ENCODE measurements at regions not wholly inside any gene's neighbourhood (a gene's known extent, or its start where the extent isn't known, plus 50 kb on each side); places are given as distances from the start of the nearest gene placed in this dataset.

GRCh38 chr3:110542552-110543150 lies 529.0 kb upstream of the NECTIN3 start:
- ATAC-seq (no peak), FAIRE-seq (no peak), DNase-seq (ENCODE audit: low read depth, low spot score) (no peak)
- ChIA-PET POLR2A (no interaction called here), CTCF (no interaction called here), RAD21 (ENCODE audit: unreplicated experiment) (no interaction called here), SMC1A (ENCODE audit: uncharacterized antibody, unreplicated experiment) (no interaction called here)
- Histone ChIP-seq H3K4me2 (ENCODE audit: control insufficient read depth, insufficient read depth) (no peak overlapping the region), H2AFZ (ENCODE audit: control insufficient read depth, low read depth, low read length) (no peak overlapping the region), H3K4me3 (no peak overlapping the region), H3K36me3 (ENCODE audit: control insufficient read depth in 2 of 2, insufficient read depth in 2 of 2, low read length in 1 of 2) (no peaks in the 10 kb centered on the region), H3K27ac (ENCODE audit: control insufficient read depth, insufficient read depth) (no peak overlapping the region), H3K79me2 (ENCODE audit: control insufficient read depth, insufficient read depth, low read length) (no peaks in the 10 kb centered on the region), H3K4me1 (ENCODE audit: control insufficient read depth, insufficient read depth, low read length) (no peaks in the 10 kb centered on the region), H4K20me1 (ENCODE audit: control insufficient read depth, insufficient read depth) (no peaks in the 10 kb centered on the region), H3K9ac (ENCODE audit: control insufficient read depth, insufficient read depth, low read length) (no peak overlapping the region), H3K27me3 (replicated peaks in 1 of 2; ENCODE audit: control insufficient read depth in 2 of 2, insufficient read depth in 2 of 2, low read length in 1 of 2) (no peaks in the 10 kb centered on the region), H3K9me3 (replicated peaks; ENCODE audit: control insufficient read depth, insufficient read depth, low read length) (no peaks in the 10 kb centered on the region)
- intact Hi-C loops (cut with micrococcal nuclease; ENCODE audit: unreplicated experiment), result no loop called here
- in situ Hi-C loops (cut with MboI), result no loop called here
- WGBS (ENCODE audit: insufficient coverage, insufficient replicate concordance, low lambda C conversion rate, missing lambda C conversion rate), result 2% methylated on average over 3 of the region's 3 CpGs
- TF ChIP-seq REST (IDR thresholded peaks at IDR 0.05; ENCODE audit: low read depth, low read length) (no peak), POLR2A (IDR thresholded peaks at IDR 0.05; ENCODE audit: low read depth, low read length) (no peak), KAT2A (conservative IDR thresholded peaks at IDR 0.05; ENCODE audit: control insufficient read depth, low read depth, low read length) (no peak), ESRRA (IDR thresholded peaks at IDR 0.05; ENCODE audit: low read length) (no peak)
- BruUV-seq (replicated peaks), result no TSS peak

GRCh38 chr3:110544730-110545129 lies 526.9 kb upstream of the NECTIN3 start:
- CTCF ChIA-PET, result interaction anchor here (1.2 kb wide), 1 partner anchor 33 kb away, joined by 4 read pairs; no protein-coding TSS in a partner anchor
- Histone ChIP-seq H2AFZ (ENCODE audit: control insufficient read depth, low read depth, low read length) (no peak overlapping the region), H3K4me1 (ENCODE audit: control insufficient read depth, insufficient read depth, low read length) (no peaks in the 10 kb centered on the region), H3K9me3 (replicated peaks; ENCODE audit: control insufficient read depth, insufficient read depth, low read length) (no peaks in the 10 kb centered on the region), H3K36me3 (ENCODE audit: control insufficient read depth in 2 of 2, insufficient read depth in 2 of 2, low read length in 1 of 2) (no peaks in the 10 kb centered on the region), H3K4me3 (no peak overlapping the region), H3K9ac (ENCODE audit: control insufficient read depth, insufficient read depth, low read length) (no peak overlapping the region), H4K20me1 (ENCODE audit: control insufficient read depth, insufficient read depth) (no peaks in the 10 kb centered on the region), H3K4me2 (ENCODE audit: control insufficient read depth, insufficient read depth) (no peak overlapping the region), H3K27me3 (replicated peaks in 1 of 2; ENCODE audit: control insufficient read depth in 2 of 2, insufficient read depth in 2 of 2, low read length in 1 of 2) (no peaks in the 10 kb centered on the region), H3K27ac (ENCODE audit: control insufficient read depth, insufficient read depth) (no peak overlapping the region), H3K79me2 (ENCODE audit: control insufficient read depth, insufficient read depth, low read length) (no peaks in the 10 kb centered on the region)
- no peak for ATAC-seq
- WGBS (ENCODE audit: insufficient coverage, insufficient replicate concordance, low lambda C conversion rate, missing lambda C conversion rate), result 88% methylated on average over 1 of the region's 1 CpG
- in situ Hi-C loops (cut with MboI), result no loop called here
- no peak for FAIRE-seq
- SMC1A ChIA-PET (ENCODE audit: uncharacterized antibody, unreplicated experiment), result interaction anchor here (0.7 to 1.2 kb wide), 3 partner anchors 12 to 507 kb away, joined by 3 to 4 read pairs (median 3); no protein-coding TSS in a partner anchor
- no peak for DNase-seq (ENCODE audit: low read depth, low spot score)
- no TSS peak for BruUV-seq (replicated peaks)
- RAD21 ChIA-PET (ENCODE audit: unreplicated experiment), result no interaction called here
- intact Hi-C loops (cut with micrococcal nuclease; ENCODE audit: unreplicated experiment), result no loop called here
- POLR2A ChIA-PET, result no interaction called here
- TF ChIP-seq KDM1A (IDR thresholded peaks at IDR 0.05; ENCODE audit: borderline replicate concordance) (no peak), DPF2 (IDR thresholded peaks at IDR 0.05) (no peak), REST (IDR thresholded peaks at IDR 0.05; ENCODE audit: low read depth, low read length) (no peak)

Measured in GM12878 (cell line).